ENCODE measurements at regions not wholly inside any gene's neighbourhood (a gene's known extent, or its start where the extent isn't known, plus 50 kb on each side); places are given as distances from the start of the nearest gene placed in this dataset.
A peak's percentile ranks its signal among the peaks of the same experiment; 100 is the strongest.

GRCh38 chr13:111429064-111429558, 108.7 kb downstream of the TEX29 start:
- TF ChIP-seq CTCF (IDR thresholded peaks at IDR 0.05) = peak; percentile 83
- no peak for TF ChIP-seq ZFX (IDR thresholded peaks at IDR 0.05; ENCODE audit: borderline replicate concordance)
